ENCODE measurements at regions not wholly inside any gene's neighbourhood (a gene's known extent, or its start where the extent isn't known, plus 50 kb on each side); places are given as distances from the start of the nearest gene placed in this dataset.
A peak's percentile ranks its signal among the peaks of the same experiment; 100 is the strongest.

DNA sequence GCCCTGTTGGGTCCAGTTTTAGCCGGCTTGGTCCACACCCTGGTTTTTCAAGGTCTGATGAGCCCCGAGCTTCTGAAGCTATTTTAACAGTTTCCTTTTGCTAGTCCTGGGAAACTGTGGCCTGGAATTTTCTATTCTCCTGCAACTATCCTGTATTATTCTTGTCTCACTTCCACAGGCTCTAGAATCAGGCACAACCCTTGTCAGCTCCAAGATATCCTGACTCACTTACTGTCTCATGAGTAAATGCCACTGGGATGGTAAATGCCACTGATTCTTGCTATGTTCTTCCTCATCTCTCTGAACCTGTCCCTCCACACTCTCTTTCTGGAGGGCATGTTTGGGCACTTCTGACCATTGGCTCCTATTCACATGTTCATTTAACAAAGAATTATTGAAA, 611.5 kb upstream of the IGFBP3 start:
- Histone ChIP-seq H3K36me3 (no peaks in the 10 kb centered on the region), H3K27me3 (no peaks in the 10 kb centered on the region), H3K27ac (peak overlapping the region in 1 of 2 donors; percentile 7), H3K9me3 (peaks cover 0 to under 1% of the 10 kb centered on the region in 2 donors), H3K4me1 (peaks cover 0 to 4% of the 10 kb centered on the region in 2 donors), H3K4me3 (no peak overlapping the region)
- intact Hi-C loops (cut with DNase I; ENCODE audit: low total_unique reads) = no loop called here
- DNase-seq = no peak
- TF ChIP-seq, protein P1, sequence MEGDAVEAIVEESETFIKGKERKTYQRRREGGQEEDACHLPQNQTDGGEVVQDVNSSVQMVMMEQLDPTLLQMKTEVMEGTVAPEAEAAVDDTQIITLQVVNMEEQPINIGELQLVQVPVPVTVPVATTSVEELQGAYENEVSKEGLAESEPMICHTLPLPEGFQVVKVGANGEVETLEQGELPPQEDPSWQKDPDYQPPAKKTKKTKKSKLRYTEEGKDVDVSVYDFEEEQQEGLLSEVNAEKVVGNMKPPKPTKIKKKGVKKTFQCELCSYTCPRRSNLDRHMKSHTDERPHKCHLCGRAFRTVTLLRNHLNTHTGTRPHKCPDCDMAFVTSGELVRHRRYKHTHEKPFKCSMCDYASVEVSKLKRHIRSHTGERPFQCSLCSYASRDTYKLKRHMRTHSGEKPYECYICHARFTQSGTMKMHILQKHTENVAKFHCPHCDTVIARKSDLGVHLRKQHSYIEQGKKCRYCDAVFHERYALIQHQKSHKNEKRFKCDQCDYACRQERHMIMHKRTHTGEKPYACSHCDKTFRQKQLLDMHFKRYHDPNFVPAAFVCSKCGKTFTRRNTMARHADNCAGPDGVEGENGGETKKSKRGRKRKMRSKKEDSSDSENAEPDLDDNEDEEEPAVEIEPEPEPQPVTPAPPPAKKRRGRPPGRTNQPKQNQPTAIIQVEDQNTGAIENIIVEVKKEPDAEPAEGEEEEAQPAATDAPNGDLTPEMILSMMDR (IDR thresholded peaks at IDR 0.05) = no peak
- no peak for TF ChIP-seq POLR2A (IDR thresholded peaks at IDR 0.05)

DNA sequence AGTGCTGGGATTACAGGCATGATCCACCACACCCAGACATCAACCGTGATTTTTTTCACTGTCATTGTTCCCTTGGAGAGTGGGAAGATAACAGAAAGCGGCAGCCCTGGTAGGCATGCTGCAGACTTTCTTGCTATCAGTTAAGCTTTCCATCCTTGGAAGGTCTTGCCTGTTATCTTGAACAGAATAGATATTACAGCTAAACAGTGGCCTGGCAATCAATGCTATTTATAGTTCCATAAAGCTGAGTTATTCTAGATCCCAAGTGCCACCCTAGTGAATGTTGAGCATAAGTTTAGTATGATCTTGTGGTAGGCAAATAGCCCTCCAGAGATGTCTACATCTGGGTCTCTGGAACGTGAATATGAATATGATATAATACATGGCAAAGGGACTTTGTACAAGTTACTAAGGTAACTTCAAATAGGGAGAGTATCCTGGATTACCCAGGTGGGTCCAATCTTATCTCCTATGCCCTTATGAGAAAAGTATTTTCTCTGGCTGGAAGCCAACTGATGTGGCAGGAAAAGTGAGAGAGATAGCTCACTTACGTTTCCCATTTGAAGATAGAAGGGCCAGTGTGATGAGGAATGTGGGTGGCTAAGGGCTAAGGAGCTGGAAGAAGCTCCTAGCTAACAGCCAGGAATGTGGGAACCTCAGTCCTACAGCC, 609.1 kb upstream of the IGFBP3 start:
- peaks cover 0 to 4% of the 10 kb centered on the region in 2 donors for H3K9me3 ChIP-seq
- H3K36me3 ChIP-seq = no peaks in the 10 kb centered on the region
- H3K4me3 ChIP-seq = no peak overlapping the region
- no peak for TF ChIP-seq POLR2A (IDR thresholded peaks at IDR 0.05)
- TF ChIP-seq, protein P1 (IDR thresholded peaks at IDR 0.05) = no peak
- H3K27me3 ChIP-seq = no peaks in the 10 kb centered on the region
- peaks cover 0 to 4% of the 10 kb centered on the region in 2 donors for H3K4me1 ChIP-seq
- intact Hi-C loops (cut with DNase I; ENCODE audit: low total_unique reads) = no loop called here
- no peak for DNase-seq
- no peak overlapping the region for H3K27ac ChIP-seq

DNA sequence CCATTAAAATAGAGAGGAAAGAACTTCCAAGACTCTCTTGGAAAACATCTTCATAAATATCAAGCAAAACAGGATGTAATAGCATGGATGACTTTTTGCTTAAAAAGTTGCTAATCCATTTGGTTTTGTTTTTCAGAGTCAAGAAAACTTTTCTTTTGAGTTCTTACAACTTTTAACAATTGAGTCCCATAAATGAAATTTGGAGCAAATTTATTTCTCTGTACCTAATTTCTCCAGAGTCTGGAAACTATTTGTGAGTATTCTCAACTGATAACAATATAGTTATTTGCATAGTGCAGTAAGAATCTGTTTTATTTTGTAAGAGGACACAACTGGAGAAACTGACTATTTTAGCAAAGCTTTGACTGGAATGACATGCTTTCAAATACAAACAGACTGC, 606.3 kb upstream of the IGFBP3 start:
- intact Hi-C loops (cut with DNase I; ENCODE audit: low total_unique reads) = no loop called here
- Histone ChIP-seq H3K9me3 (peaks cover 0 to 4% of the 10 kb centered on the region in 2 donors), H3K36me3 (no peaks in the 10 kb centered on the region), H3K27ac (no peak overlapping the region), H3K27me3 (no peaks in the 10 kb centered on the region), H3K4me1 (peaks cover 0 to 4% of the 10 kb centered on the region in 2 donors), H3K4me3 (no peak overlapping the region)
- no peak for DNase-seq
- no peak for TF ChIP-seq POLR2A (IDR thresholded peaks at IDR 0.05)
- TF ChIP-seq, protein P1 (IDR thresholded peaks at IDR 0.05) = no peak

DNA sequence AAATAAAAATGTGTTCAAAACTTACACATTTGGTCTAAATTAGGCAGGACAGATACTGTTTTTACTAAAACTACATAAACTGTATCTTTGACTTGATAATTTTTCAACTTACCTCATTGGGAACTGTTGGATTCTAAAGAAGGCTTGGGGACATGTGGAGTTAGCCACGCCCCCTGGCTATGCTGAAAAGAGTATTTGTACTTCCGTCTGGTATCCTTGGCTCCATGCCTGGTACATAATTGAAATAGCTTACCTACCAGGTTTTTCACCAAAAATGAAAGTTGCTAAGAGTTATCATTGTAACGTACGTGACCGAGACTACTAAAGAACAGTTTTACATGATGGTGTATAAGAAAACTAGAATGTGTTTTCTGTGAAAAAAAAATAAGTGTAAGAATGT, 604.8 kb upstream of the IGFBP3 start:
- intact Hi-C loops (cut with DNase I; ENCODE audit: low total_unique reads) = no loop called here

DNA sequence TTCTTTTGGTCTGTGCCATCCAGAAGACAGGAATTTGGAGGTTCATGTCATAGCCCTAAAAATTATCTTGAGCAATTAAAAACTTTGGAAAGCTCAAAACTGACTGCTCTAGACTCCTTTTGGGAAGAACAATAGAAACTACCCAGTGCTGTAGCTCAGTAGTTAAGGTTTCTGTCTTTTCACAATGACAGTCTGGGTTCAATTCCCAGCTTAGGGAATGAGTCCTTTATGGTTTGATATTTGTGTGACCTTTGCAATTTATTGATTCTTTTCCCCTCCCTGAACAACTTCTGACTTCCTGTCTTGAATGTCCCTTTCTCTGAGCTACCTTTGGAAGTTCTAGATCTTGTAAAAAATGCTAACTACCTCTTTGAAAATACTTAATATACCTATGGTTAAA, 603.3 kb upstream of the IGFBP3 start:
- Histone ChIP-seq H3K4me1 (peaks cover 0 to 4% of the 10 kb centered on the region in 2 donors), H3K27me3 (no peaks in the 10 kb centered on the region), H3K4me3 (no peak overlapping the region), H3K36me3 (no peaks in the 10 kb centered on the region), H3K27ac (peak overlapping the region in 1 of 2 donors; percentile 29), H3K9me3 (peaks cover 0 to 4% of the 10 kb centered on the region in 2 donors)
- DNase-seq = no peak
- intact Hi-C loops (cut with DNase I; ENCODE audit: low total_unique reads) = no loop called here
- TF ChIP-seq, protein P1 (IDR thresholded peaks at IDR 0.05) = no peak
- no peak for TF ChIP-seq POLR2A (IDR thresholded peaks at IDR 0.05)

More for the DNA sequence above, 604.8 kb upstream of the IGFBP3 start:
- H3K27me3 ChIP-seq = no peaks in the 10 kb centered on the region
- TF ChIP-seq POLR2A (IDR thresholded peaks at IDR 0.05) = no peak
- TF ChIP-seq, protein P1 (IDR thresholded peaks at IDR 0.05) = no peak
- DNase-seq = no peak
- no peak overlapping the region for H3K27ac ChIP-seq
- H3K4me3 ChIP-seq = no peak overlapping the region
- peaks cover 0 to 4% of the 10 kb centered on the region in 2 donors for H3K9me3 ChIP-seq
- H3K4me1 ChIP-seq = peaks cover 0 to 4% of the 10 kb centered on the region in 2 donors
- no peaks in the 10 kb centered on the region for H3K36me3 ChIP-seq
